Hepatocyte (in vitro differentiated cells): ENCODE measurements at regions not wholly inside any gene's neighbourhood (a gene's known extent, or its start where the extent isn't known, plus 50 kb on each side); places are given as distances from the start of the nearest gene placed in this dataset.

ENCODE experiments used
- DNase-seq: peaks from one replicate; pipeline ENCODE4 v3.0.0-alpha.2; 2016; ENCODE audit warnings: low spot score
- H2AFZ ChIP-seq: fragments of 200-600 bp; sonication (generic); 2 replicates; pipeline ENCODE4 v1.6.0; 2016; ENCODE audit warnings: antibody characterized with exemption, mild to moderate bottlenecking
- H3K27ac ChIP-seq: fragments of 200-600 bp; sonication (generic); 2 replicates; pipeline ENCODE4 v1.5.1; 2016; ENCODE audit warnings: mild to moderate bottlenecking
- H3K27me3 ChIP-seq: fragments of 200-600 bp; sonication (generic); 2 replicates; pipeline ENCODE4 v1.6.1; 2016
- H3K36me3 ChIP-seq: fragments of 200-600 bp; sonication (generic); replicated peaks from 2 replicates; pipeline ENCODE4 v1.5.1; 2016; ENCODE audit warnings: low read depth; ENCODE audit not compliant: insufficient read depth
- H3K4me1 ChIP-seq: fragments of 200-600 bp; sonication (generic); 2 replicates; pipeline ENCODE4 v1.5.1; 2016; ENCODE audit warnings: mild to moderate bottlenecking, moderate library complexity; ENCODE audit not compliant: insufficient read depth
- H3K4me2 ChIP-seq: fragments of 200-600 bp; sonication (generic); 2 replicates; pipeline ENCODE4 v1.6.0; 2016
- H3K4me3 ChIP-seq: fragments of 200-600 bp; sonication (generic); 2 replicates; pipeline ENCODE4 v1.5.1; 2016; ENCODE audit warnings: mild to moderate bottlenecking
- H3K79me2 ChIP-seq: fragments of 200-600 bp; sonication (generic); 2 replicates; pipeline ENCODE4 v1.6.0; 2017; ENCODE audit warnings: mild to moderate bottlenecking
- H3K9me2 ChIP-seq: fragments of 200-600 bp; sonication (generic); replicated peaks from 2 replicates; pipeline ENCODE4 v1.6.0; 2017; ENCODE audit warnings: mild to moderate bottlenecking; ENCODE audit not compliant: insufficient read depth
- H3K9me3 ChIP-seq: fragments of 200-600 bp; sonication (generic); 2 replicates; pipeline ENCODE4 v1.5.1; 2016; ENCODE audit warnings: low read depth, mild to moderate bottlenecking
- H4K20me1 ChIP-seq: fragments of 200-600 bp; sonication (generic); 2 replicates; pipeline ENCODE4 v1.6.0; 2016; ENCODE audit warnings: mild to moderate bottlenecking; ENCODE audit not compliant: insufficient read depth, poor library complexity, severe bottlenecking
- EZH2 ChIP-seq: fragments of 200-600 bp; sonication (generic); IDR thresholded peaks from 2 replicates; pipeline ENCODE4 v1.6.1; 2016; ENCODE audit warnings: antibody characterized with exemption, mild to moderate bottlenecking, borderline replicate concordance
- EZH2phosphoT487 ChIP-seq: fragments of 200-600 bp; sonication (generic); IDR thresholded peaks from one replicate; pipeline ENCODE4 v1.6.1; 2018; ENCODE audit warnings: antibody characterized with exemption, mild to moderate bottlenecking, low read depth, moderate library complexity; ENCODE audit not compliant: unreplicated experiment, severe bottlenecking
- WGBS: methylation state at CpG from one replicate; pipeline ENCODE4 v1.1.6; 2016; ENCODE audit warnings: low lambda C conversion rate; ENCODE audit errors: missing lambda C conversion rate; 5-methylcytosine and 5-hydroxymethylcytosine counted together
- TF ChIP-seq, protein P1 (sequence below): fragments of 200-600 bp; sonication (generic); IDR thresholded peaks from 2 replicates; pipeline ENCODE4 v1.5.1; 2016; ENCODE audit warnings: antibody characterized with exemption, mild to moderate bottlenecking; ENCODE audit not compliant: poor library complexity

DNA sequence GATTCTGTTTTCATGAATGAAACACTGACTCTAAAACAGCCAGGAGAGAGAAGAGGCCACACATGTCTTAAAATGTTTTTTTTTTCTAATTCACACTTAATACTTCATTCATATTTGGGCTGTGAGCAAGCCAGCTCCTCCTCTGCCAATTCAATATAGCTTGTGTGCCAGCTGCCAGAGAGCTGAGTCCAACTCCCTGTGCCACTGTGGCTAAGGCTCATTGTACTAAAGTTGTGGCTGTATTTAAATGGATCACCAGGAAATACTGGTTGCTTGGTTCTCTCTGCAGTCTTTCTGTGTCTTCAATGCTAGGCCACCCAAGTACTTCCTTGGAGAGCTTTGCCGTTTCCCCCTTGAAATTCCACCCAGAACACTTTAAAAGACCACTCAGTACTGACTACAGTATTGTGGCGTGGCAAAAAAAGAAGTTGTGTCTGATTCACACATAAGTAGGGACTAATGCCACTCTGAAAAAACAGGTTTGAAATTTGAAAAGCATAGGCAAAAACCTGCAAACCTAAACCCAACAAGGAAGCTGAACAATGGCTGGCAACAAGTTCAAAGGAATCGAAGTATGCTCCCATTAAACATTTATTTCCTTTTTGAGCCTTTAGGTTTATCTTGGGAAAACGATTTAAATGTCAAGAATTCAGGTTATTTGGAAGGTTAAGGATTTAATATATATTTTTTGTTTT lies 524.7 kb downstream of the DIPK2A start:
- H3K79me2 ChIP-seq: no peaks in the 10 kb centered on the region
- H3K9me2 ChIP-seq: no peaks in the 10 kb centered on the region
- WGBS: 78% methylated on average over 4 of the region's 4 CpGs
- no peak overlapping the region for H3K27ac ChIP-seq
- TF ChIP-seq, protein P1, sequence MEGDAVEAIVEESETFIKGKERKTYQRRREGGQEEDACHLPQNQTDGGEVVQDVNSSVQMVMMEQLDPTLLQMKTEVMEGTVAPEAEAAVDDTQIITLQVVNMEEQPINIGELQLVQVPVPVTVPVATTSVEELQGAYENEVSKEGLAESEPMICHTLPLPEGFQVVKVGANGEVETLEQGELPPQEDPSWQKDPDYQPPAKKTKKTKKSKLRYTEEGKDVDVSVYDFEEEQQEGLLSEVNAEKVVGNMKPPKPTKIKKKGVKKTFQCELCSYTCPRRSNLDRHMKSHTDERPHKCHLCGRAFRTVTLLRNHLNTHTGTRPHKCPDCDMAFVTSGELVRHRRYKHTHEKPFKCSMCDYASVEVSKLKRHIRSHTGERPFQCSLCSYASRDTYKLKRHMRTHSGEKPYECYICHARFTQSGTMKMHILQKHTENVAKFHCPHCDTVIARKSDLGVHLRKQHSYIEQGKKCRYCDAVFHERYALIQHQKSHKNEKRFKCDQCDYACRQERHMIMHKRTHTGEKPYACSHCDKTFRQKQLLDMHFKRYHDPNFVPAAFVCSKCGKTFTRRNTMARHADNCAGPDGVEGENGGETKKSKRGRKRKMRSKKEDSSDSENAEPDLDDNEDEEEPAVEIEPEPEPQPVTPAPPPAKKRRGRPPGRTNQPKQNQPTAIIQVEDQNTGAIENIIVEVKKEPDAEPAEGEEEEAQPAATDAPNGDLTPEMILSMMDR: no peak
- TF ChIP-seq EZH2 (no peak), EZH2phosphoT487 (no peak)
- H3K4me2 ChIP-seq: no peak overlapping the region
- no peak for DNase-seq
- H3K9me3 ChIP-seq: no peaks in the 10 kb centered on the region
- H3K27me3 ChIP-seq: no peaks in the 10 kb centered on the region
- no peak overlapping the region for H2AFZ ChIP-seq
- no peaks in the 10 kb centered on the region for H4K20me1 ChIP-seq
- no peak overlapping the region for H3K4me3 ChIP-seq
- no peaks in the 10 kb centered on the region for H3K4me1 ChIP-seq
- no peaks in the 10 kb centered on the region for H3K36me3 ChIP-seq

DNA sequence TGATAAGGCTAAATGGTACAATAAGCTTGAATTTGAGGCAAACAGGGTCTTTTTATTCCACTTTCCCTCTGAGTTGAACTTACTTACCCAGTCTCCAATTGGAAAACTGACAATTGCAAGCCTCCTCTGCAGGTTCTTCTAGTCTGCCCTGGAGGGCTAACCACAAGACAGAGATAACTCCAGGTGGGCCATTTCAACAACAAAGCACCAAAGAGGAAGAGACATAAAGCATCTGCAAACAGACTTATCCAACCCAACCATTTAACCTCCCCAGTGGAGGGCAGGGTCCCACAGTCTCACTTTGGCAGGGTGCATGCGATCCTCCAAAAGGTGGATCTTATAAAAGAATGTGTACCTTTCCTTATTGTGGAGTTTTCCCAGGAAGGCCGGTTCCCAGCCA lies 525.8 kb downstream of the DIPK2A start:
- no peak overlapping the region for H3K4me2 ChIP-seq
- H3K36me3 ChIP-seq: no peaks in the 10 kb centered on the region
- WGBS: 93% methylated on average over 2 of the region's 2 CpGs
- H3K9me2 ChIP-seq: no peaks in the 10 kb centered on the region
- no peak overlapping the region for H3K4me3 ChIP-seq
- H3K9me3 ChIP-seq: no peaks in the 10 kb centered on the region
- DNase-seq: no peak
- TF ChIP-seq, protein P1: no peak
- TF ChIP-seq EZH2 (no peak), EZH2phosphoT487 (no peak)
- H3K27ac ChIP-seq: no peak overlapping the region
- H3K27me3 ChIP-seq: no peaks in the 10 kb centered on the region
- no peaks in the 10 kb centered on the region for H3K4me1 ChIP-seq
- H3K79me2 ChIP-seq: no peaks in the 10 kb centered on the region
- no peaks in the 10 kb centered on the region for H4K20me1 ChIP-seq
- H2AFZ ChIP-seq: no peak overlapping the region

DNA sequence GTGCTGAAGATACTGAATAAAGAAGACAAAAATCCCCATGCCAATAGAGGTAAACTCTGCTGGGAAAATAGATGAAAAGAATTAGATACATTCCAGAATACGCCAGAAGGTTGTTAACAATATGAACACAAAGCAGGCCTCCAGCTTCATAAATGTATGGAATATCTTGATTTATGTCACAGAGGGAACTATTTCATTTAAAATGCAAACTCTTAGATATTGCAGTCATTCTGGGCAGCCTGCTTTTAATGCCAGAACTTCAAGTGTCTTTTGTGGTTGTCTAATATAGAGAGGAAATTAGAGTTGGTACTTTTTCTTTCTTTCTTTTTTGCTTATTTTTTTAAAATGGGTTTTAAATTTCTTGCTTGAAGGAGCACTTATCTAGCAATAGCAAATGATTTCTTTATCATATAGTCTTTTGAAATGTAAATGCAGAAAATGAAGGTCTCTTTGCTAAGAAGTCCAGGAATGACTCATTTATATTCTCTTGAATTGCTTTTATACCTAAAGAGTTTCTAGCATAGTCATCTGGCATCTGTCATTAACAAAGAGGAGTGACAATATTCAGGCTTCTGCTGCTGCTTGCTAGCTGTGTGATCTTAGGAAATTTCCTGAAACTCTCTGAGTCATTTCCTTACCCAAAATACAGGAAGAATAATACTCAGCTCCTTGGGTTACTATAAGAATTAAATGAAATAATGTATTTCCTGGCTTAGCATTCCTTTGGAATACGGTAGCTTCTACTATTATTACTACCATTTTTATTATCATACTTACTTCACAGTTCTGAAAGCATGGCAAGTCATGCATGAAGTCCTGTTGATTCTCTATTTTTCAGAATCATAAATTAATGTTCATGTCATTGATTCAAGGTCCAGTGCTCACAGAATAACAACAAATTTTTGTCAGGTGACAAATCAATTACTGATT lies 527.6 kb downstream of the DIPK2A start:
- Histone ChIP-seq H3K36me3 (no peaks in the 10 kb centered on the region), H3K79me2 (no peaks in the 10 kb centered on the region), H3K9me3 (no peaks in the 10 kb centered on the region), H2AFZ (no peak overlapping the region), H3K27ac (no peak overlapping the region), H3K4me3 (no peak overlapping the region), H3K9me2 (no peaks in the 10 kb centered on the region), H3K4me1 (no peaks in the 10 kb centered on the region), H3K27me3 (no peaks in the 10 kb centered on the region), H4K20me1 (no peaks in the 10 kb centered on the region), H3K4me2 (no peak overlapping the region)
- WGBS: 70% methylated on average over 2 of the region's 2 CpGs
- no peak for DNase-seq
- TF ChIP-seq EZH2 (no peak), EZH2phosphoT487 (no peak)
- TF ChIP-seq, protein P1: no peak
